ENCODE measurements at regions not wholly inside any gene's neighbourhood (a gene's known extent, or its start where the extent isn't known, plus 50 kb on each side); places are given as distances from the start of the nearest gene placed in this dataset.

- TF ChIP-seq CTCF (IDR thresholded peaks at IDR 0.05) (no peak), POLR2A (IDR thresholded peaks at IDR 0.05) (no peak)
Observed at GRCh38 chr14:86933958-86934595, 1058.9 kb downstream of the GALC start.

All from breast epithelium (tissue), 3 donors.